ENCODE measurements at regions not wholly inside any gene's neighbourhood (a gene's known extent, or its start where the extent isn't known, plus 50 kb on each side); places are given as distances from the start of the nearest gene placed in this dataset.

GRCh38 chr12:105665366-105665765 is 334.9 kb downstream of the C12orf75 start:
- H3K36me3 Mint-ChIP-seq (ENCODE audit: low read depth) = no peaks in the 10 kb centered on the region
- DNase-seq = no peak
- TF ChIP-seq CTCF (IDR thresholded peaks at IDR 0.05) = no peak
- H3K27ac ChIP-seq (ENCODE audit: low read depth in 1 of 2, low read length in 2 of 2) = no peak overlapping the region
- H3K4me1 Mint-ChIP-seq (ENCODE audit: low read depth) = no peaks in the 10 kb centered on the region
- no peaks in the 10 kb centered on the region for H3K9me3 Mint-ChIP-seq
- no peaks in the 10 kb centered on the region for H3K9me3 ChIP-seq (ENCODE audit: control insufficient read depth in 1 of 2, insufficient read depth in 1 of 2, low read length in 2 of 2)
- H3K27me3 ChIP-seq (ENCODE audit: control insufficient read depth in 1 of 2, insufficient read depth in 2 of 2, low read length in 2 of 2) = no peaks in the 10 kb centered on the region
- POLR2A ChIA-PET = no interaction called here
- CTCF ChIA-PET = no interaction called here
- intact Hi-C loops (cut with DNase I, micrococcal nuclease) = no loop called here
- H3K27ac Mint-ChIP-seq = no peak overlapping the region
- H3K4me3 Mint-ChIP-seq = no peak overlapping the region
- no peak overlapping the region for H3K4me3 ChIP-seq (ENCODE audit: low read length)
- no peaks in the 10 kb centered on the region for H3K4me1 ChIP-seq (ENCODE audit: insufficient read depth, low read length)
- no peaks in the 10 kb centered on the region for H3K27me3 Mint-ChIP-seq
- ATAC-seq (ENCODE audit: poor library complexity) = no peak
- no peaks in the 10 kb centered on the region for H3K36me3 ChIP-seq (ENCODE audit: insufficient read depth, low read length)

- no peaks in the 10 kb centered on the region for H3K36me3 ChIP-seq (ENCODE audit: insufficient read depth, low read length)
- POLR2A ChIA-PET = no interaction called here
- ATAC-seq (ENCODE audit: poor library complexity) (no peak), DNase-seq (no peak)
- Mint-ChIP-seq H3K36me3 (ENCODE audit: low read depth) (no peaks in the 10 kb centered on the region), H3K4me1 (ENCODE audit: low read depth) (no peaks in the 10 kb centered on the region), H3K9me3 (no peaks in the 10 kb centered on the region), H3K4me3 (no peak overlapping the region), H3K27ac (no peak overlapping the region), H3K27me3 (no peaks in the 10 kb centered on the region)
- no peaks in the 10 kb centered on the region for H3K4me1 ChIP-seq (ENCODE audit: insufficient read depth, low read length)
- no peaks in the 10 kb centered on the region for H3K27me3 ChIP-seq (ENCODE audit: control insufficient read depth in 1 of 2, insufficient read depth in 2 of 2, low read length in 2 of 2)
- peaks cover 0 to 7% of the 10 kb centered on the region in 2 experiments for H3K9me3 ChIP-seq (ENCODE audit: control insufficient read depth in 1 of 2, insufficient read depth in 1 of 2, low read length in 2 of 2)
- no peak overlapping the region for H3K27ac ChIP-seq (ENCODE audit: low read depth in 1 of 2, low read length in 2 of 2)
- CTCF ChIA-PET = no interaction called here
- intact Hi-C loops (cut with DNase I, micrococcal nuclease) = no loop called here
- H3K4me3 ChIP-seq (ENCODE audit: low read length) = no peak overlapping the region
- TF ChIP-seq CTCF (IDR thresholded peaks at IDR 0.05) = no peak
Measured at GRCh38 chr12:105667973-105668743, 337.7 kb downstream of the C12orf75 start.

- no peaks in the 10 kb centered on the region for H3K36me3 Mint-ChIP-seq (ENCODE audit: low read depth)
Measured at GRCh38 chr12:105670672-105671071, 340.2 kb downstream of the C12orf75 start.

More at GRCh38 chr12:105670672-105671071, 340.2 kb downstream of the C12orf75 start:
- TF ChIP-seq CTCF (IDR thresholded peaks at IDR 0.05) = no peak
- Histone ChIP-seq H3K9me3 (ENCODE audit: control insufficient read depth in 1 of 2, insufficient read depth in 1 of 2, low read length in 2 of 2) (peaks cover 0 to 10% of the 10 kb centered on the region in 2 experiments), H3K36me3 (ENCODE audit: insufficient read depth, low read length) (no peaks in the 10 kb centered on the region), H3K27ac (ENCODE audit: low read depth in 1 of 2, low read length in 2 of 2) (no peak overlapping the region), H3K4me3 (ENCODE audit: low read length) (no peak overlapping the region), H3K4me1 (ENCODE audit: insufficient read depth, low read length) (no peaks in the 10 kb centered on the region), H3K27me3 (ENCODE audit: control insufficient read depth in 1 of 2, insufficient read depth in 2 of 2, low read length in 2 of 2) (no peaks in the 10 kb centered on the region)
- H3K9me3 Mint-ChIP-seq = no peaks in the 10 kb centered on the region
- DNase-seq = no peak
- CTCF ChIA-PET = interaction anchor here (1.0 kb wide), 1 partner anchor 8 kb away, joined by 3 read pairs; no protein-coding TSS in a partner anchor
- peaks cover 6% of the 10 kb centered on the region for H3K27me3 Mint-ChIP-seq
- H3K4me3 Mint-ChIP-seq = no peak overlapping the region
- no peaks in the 10 kb centered on the region for H3K4me1 Mint-ChIP-seq (ENCODE audit: low read depth)
- no peak for ATAC-seq (ENCODE audit: poor library complexity)
- intact Hi-C loops (cut with DNase I, micrococcal nuclease) = no loop called here
- POLR2A ChIA-PET = no interaction called here
- no peak overlapping the region for H3K27ac Mint-ChIP-seq

Measured in CD4-positive, alpha-beta T cell (primary cell).